Keratinocyte (primary cell): ENCODE measurements at regions not wholly inside any gene's neighbourhood (a gene's known extent, or its start where the extent isn't known, plus 50 kb on each side); places are given as distances from the start of the nearest gene placed in this dataset.

Experiments used
- CTCF ChIP-seq, 3 experiments: IDR thresholded peaks in 1 of 3; conservative IDR thresholded peaks in 1 of 3; optimal IDR thresholded peaks in 1 of 3; 2 replicates in 2 of 3; 3 replicates in 1 of 3; pipeline versions ENCODE3 to v1.5.1; 2011; ENCODE audit warnings: low read length in 3 of 3, mild to moderate bottlenecking in 3 of 3, moderate library complexity in 2 of 3, control low read depth in 1 of 3, inconsistent platforms in 1 of 3; ENCODE audit not compliant: insufficient read depth in 2 of 3; ENCODE audit errors: extremely low read depth in 1 of 3
- EZH2 ChIP-seq: IDR thresholded peaks from one replicate; pipeline ENCODE4 v1.6.1; 2012; ENCODE audit warnings: inconsistent platforms, mild to moderate bottlenecking, low read length, moderate library complexity

- TF ChIP-seq CTCF (optimal IDR thresholded peaks at IDR 0.05 in 1 of 3, IDR thresholded peaks at IDR 0.05 in 1 of 3, conservative IDR thresholded peaks at IDR 0.05 in 1 of 3; ENCODE audit: extremely low read depth in 1 of 3, insufficient read depth in 2 of 3, low read length in 3 of 3), result no peak
- TF ChIP-seq EZH2, result no peak
These were observed 87.7 kb upstream of the C1orf174 start for GRCh38 chr1:3987669-3988235.
